H7 (cell line): ENCODE measurements at regions not wholly inside any gene's neighbourhood (a gene's known extent, or its start where the extent isn't known, plus 50 kb on each side); places are given as distances from the start of the nearest gene placed in this dataset.

Experiments
- DNase-seq: peaks from one replicate; pipeline ENCODE4 v3.0.0; 2012
- H3K27me3 ChIP-seq: 2 replicates; pipeline ENCODE4 v1.6.0; 2011; ENCODE audit warnings: mild to moderate bottlenecking, low read length; ENCODE audit not compliant: control insufficient read depth, insufficient read depth
- H3K36me3 ChIP-seq: replicated peaks from 2 replicates; pipeline ENCODE4 v1.5.1; 2011; ENCODE audit warnings: low read length; ENCODE audit not compliant: control insufficient read depth, insufficient read depth
- H3K4me3 ChIP-seq: 2 replicates; pipeline ENCODE4 v1.5.1; 2011; ENCODE audit warnings: low read depth, mild to moderate bottlenecking, control low read depth, low read length, moderate library complexity; ENCODE audit not compliant: insufficient read depth

- DNase-seq, result no peak
- no peaks in the 10 kb centered on the region for H3K36me3 ChIP-seq
- H3K27me3 ChIP-seq, result no peaks in the 10 kb centered on the region; the same call in 1 of the 2 replicates
- no peak overlapping the region for H3K4me3 ChIP-seq
Measured at GRCh38 chr1:234907940-234908405, 220.7 kb downstream of the TOMM20 start.

- Histone ChIP-seq H3K4me3 (no peak overlapping the region), H3K36me3 (no peaks in the 10 kb centered on the region), H3K27me3 (no peaks in the 10 kb centered on the region; the same call in 1 of the 2 replicates)
- no peak for DNase-seq
Measured at GRCh38 chr1:234907208-234907939, 221.3 kb downstream of the TOMM20 start.

GRCh38 chr1:234906654-234907053 lies 222.0 kb downstream of the TOMM20 start:
- no peak for DNase-seq
- Histone ChIP-seq H3K4me3 (no peak overlapping the region), H3K36me3 (no peaks in the 10 kb centered on the region), H3K27me3 (no peaks in the 10 kb centered on the region; the same call in 1 of the 2 replicates)

- Histone ChIP-seq H3K4me3 (no peak overlapping the region), H3K27me3 (no peaks in the 10 kb centered on the region; the same call in 1 of the 2 replicates), H3K36me3 (no peaks in the 10 kb centered on the region)
- no peak for DNase-seq
Measured at GRCh38 chr1:234902774-234903547, 225.7 kb downstream of the TOMM20 start.

- Histone ChIP-seq H3K36me3 (no peaks in the 10 kb centered on the region), H3K4me3 (no peak overlapping the region), H3K27me3 (no peaks in the 10 kb centered on the region)
- DNase-seq, result no peak
Measured at GRCh38 chr1:234901491-234902049, 227.1 kb downstream of the TOMM20 start.

- Histone ChIP-seq H3K36me3 (no peaks in the 10 kb centered on the region), H3K27me3 (no peaks in the 10 kb centered on the region), H3K4me3 (no peak overlapping the region)
- no peak for DNase-seq
Measured at GRCh38 chr1:234900595-234900994, 228.0 kb downstream of the TOMM20 start.

- no peak for DNase-seq
- Histone ChIP-seq H3K4me3 (no peak overlapping the region), H3K27me3 (no peaks in the 10 kb centered on the region), H3K36me3 (no peaks in the 10 kb centered on the region)
Measured at GRCh38 chr1:234899730-234900072, 228.9 kb downstream of the TOMM20 start.

GRCh38 chr1:234899041-234899729 lies 229.5 kb downstream of the TOMM20 start:
- H3K36me3 ChIP-seq, result no peaks in the 10 kb centered on the region
- DNase-seq, result no peak
- H3K4me3 ChIP-seq, result no peak overlapping the region
- no peaks in the 10 kb centered on the region for H3K27me3 ChIP-seq

- DNase-seq, result no peak
- H3K4me3 ChIP-seq, result no peak overlapping the region
- H3K36me3 ChIP-seq, result no peaks in the 10 kb centered on the region
- H3K27me3 ChIP-seq, result no peaks in the 10 kb centered on the region
Measured at GRCh38 chr1:234898455-234899033, 230.1 kb downstream of the TOMM20 start.

GRCh38 chr1:234897754-234898454 lies 230.7 kb downstream of the TOMM20 start:
- Histone ChIP-seq H3K27me3 (no peaks in the 10 kb centered on the region), H3K4me3 (no peak overlapping the region), H3K36me3 (no peaks in the 10 kb centered on the region)
- DNase-seq, result no peak

- no peak overlapping the region for H3K4me3 ChIP-seq
- no peaks in the 10 kb centered on the region for H3K36me3 ChIP-seq
- no peak for DNase-seq
- no peaks in the 10 kb centered on the region for H3K27me3 ChIP-seq
Measured at GRCh38 chr1:234897390-234897749, 231.3 kb downstream of the TOMM20 start.

GRCh38 chr1:234896477-234897389 lies 231.9 kb downstream of the TOMM20 start:
- Histone ChIP-seq H3K27me3 (no peaks in the 10 kb centered on the region), H3K4me3 (no peak overlapping the region)

More at GRCh38 chr1:234896477-234897389, 231.9 kb downstream of the TOMM20 start:
- DNase-seq, result no peak
- H3K36me3 ChIP-seq, result no peaks in the 10 kb centered on the region
